GM18499 (cell line): ENCODE measurements at regions not wholly inside any gene's neighbourhood (a gene's known extent, or its start where the extent isn't known, plus 50 kb on each side); places are given as distances from the start of the nearest gene placed in this dataset.

Experiments
- ATAC-seq: cut with Tn5 transposase; IDR thresholded peaks from one replicate; pipeline ENCODE4 v1.9.1; 2021; ENCODE audit warnings: moderate number of reproducible peaks; ENCODE audit not compliant: insufficient read depth, unreplicated experiment

- ATAC-seq: no peak
Observed at GRCh38 chr7:17674943-17675608, 265.2 kb downstream of the SNX13 start.

GRCh38 chr7:17677408-17677807 is 262.9 kb downstream of the SNX13 start:
- ATAC-seq: no peak

- ATAC-seq: no peak
Observed at GRCh38 chr7:17678896-17679295, 261.4 kb downstream of the SNX13 start.

- ATAC-seq: no peak
Observed at GRCh38 chr7:17679458-17679857, 260.8 kb downstream of the SNX13 start.

GRCh38 chr7:17680026-17680425 is 260.3 kb downstream of the SNX13 start:
- ATAC-seq: no peak

GRCh38 chr7:17680943-17681351 is 259.3 kb downstream of the SNX13 start:
- no peak for ATAC-seq

- no peak for ATAC-seq
Observed at GRCh38 chr7:17681965-17682364, 258.3 kb downstream of the SNX13 start.

- no peak for ATAC-seq
Observed at GRCh38 chr7:17682586-17682985, 257.7 kb downstream of the SNX13 start.

GRCh38 chr7:17685141-17685540 is 255.2 kb downstream of the SNX13 start:
- ATAC-seq: no peak

- ATAC-seq: no peak
Observed at GRCh38 chr7:17687361-17687760, 252.9 kb downstream of the SNX13 start.

GRCh38 chr7:17689361-17689902 is 250.9 kb downstream of the SNX13 start:
- no peak for ATAC-seq

GRCh38 chr7:17690030-17690429 is 250.3 kb downstream of the SNX13 start:
- no peak for ATAC-seq

- no peak for ATAC-seq
Observed at GRCh38 chr7:17696422-17696821, 243.9 kb downstream of the SNX13 start.

GRCh38 chr7:17697128-17697881 is 243.0 kb downstream of the SNX13 start:
- ATAC-seq: no peak

- ATAC-seq: no peak
Observed at GRCh38 chr7:17699696-17700095, 240.6 kb downstream of the SNX13 start.

GRCh38 chr7:17700138-17700537 is 240.2 kb downstream of the SNX13 start:
- no peak for ATAC-seq

GRCh38 chr7:17706275-17706674 is 234.0 kb downstream of the SNX13 start:
- ATAC-seq: no peak

GRCh38 chr7:17706734-17707133 is 233.6 kb downstream of the SNX13 start:
- ATAC-seq: peak; percentile 79

- no peak for ATAC-seq
Observed at GRCh38 chr7:17709127-17709526, 231.2 kb downstream of the SNX13 start.

- no peak for ATAC-seq
Observed at GRCh38 chr7:17709599-17709998, 230.7 kb downstream of the SNX13 start.

GRCh38 chr7:17710312-17710711 is 230.0 kb downstream of the SNX13 start:
- no peak for ATAC-seq

GRCh38 chr7:17713584-17713983 is 226.7 kb downstream of the SNX13 start:
- no peak for ATAC-seq
